GM21717 (cell line): ENCODE measurements at regions not wholly inside any gene's neighbourhood (a gene's known extent, or its start where the extent isn't known, plus 50 kb on each side); places are given as distances from the start of the nearest gene placed in this dataset.

Source experiments
- ATAC-seq: cut with Tn5 transposase; IDR thresholded peaks from one replicate; pipeline ENCODE4 v1.9.1; 2021; ENCODE audit warnings: mild to moderate bottlenecking, moderate library complexity; ENCODE audit not compliant: unreplicated experiment

GRCh38 chr12:92208613-92209121 is 63.0 kb upstream of the BTG1 start:
- ATAC-seq: peak; percentile 84

GRCh38 chr12:92206596-92206995 is 61.0 kb upstream of the BTG1 start:
- ATAC-seq: no peak

GRCh38 chr12:92206011-92206410 is 60.4 kb upstream of the BTG1 start:
- no peak for ATAC-seq

GRCh38 chr12:92199819-92200576 is 54.4 kb upstream of the BTG1 start:
- ATAC-seq: no peak

- ATAC-seq: no peak
Measured at GRCh38 chr12:92197815-92198214, 52.2 kb upstream of the BTG1 start.

- ATAC-seq: no peak
Measured at GRCh38 chr12:92196368-92196767, 50.7 kb upstream of the BTG1 start.
